Type B pancreatic cell (in vitro differentiated cells): ENCODE measurements at regions not wholly inside any gene's neighbourhood (a gene's known extent, or its start where the extent isn't known, plus 50 kb on each side); places are given as distances from the start of the nearest gene placed in this dataset.

Source experiments
- DNase-seq: peaks from one replicate; pipeline ENCODE4 v3.0.0; 2021; ENCODE audit warnings: mixed read lengths; ENCODE audit not compliant: unreplicated experiment; ENCODE audit errors: extremely low spot score
- H3K27ac Mint-ChIP-seq: 2 replicates; pipeline ENCODE4 v1.8.0; 2021; ENCODE audit warnings: mild to moderate bottlenecking, mixed read lengths
- H3K27me3 Mint-ChIP-seq: 2 replicates; pipeline ENCODE4 v1.8.0; 2021; ENCODE audit warnings: mixed read lengths
- H3K36me3 Mint-ChIP-seq: 2 replicates; pipeline ENCODE4 v1.8.0; 2021; ENCODE audit warnings: mixed read lengths
- H3K4me1 Mint-ChIP-seq: one replicate; pipeline ENCODE4 v1.8.0; 2021; ENCODE audit warnings: mixed read lengths; ENCODE audit not compliant: unreplicated experiment
- H3K4me3 Mint-ChIP-seq: 2 replicates; pipeline ENCODE4 v1.8.0; 2021; ENCODE audit warnings: mild to moderate bottlenecking, mixed read lengths
- H3K9me3 Mint-ChIP-seq: 2 replicates; pipeline ENCODE4 v1.8.0; 2021; ENCODE audit warnings: mixed read lengths
- CTCF ChIP-seq: fragments of 200-600 bp; sonication (generic); conservative IDR thresholded peaks from 2 replicates; pipeline ENCODE4 v1.5.0; 2021; ENCODE audit warnings: antibody characterized with exemption, mild to moderate bottlenecking

- H3K27ac Mint-ChIP-seq = no peak overlapping the region
- no peaks in the 10 kb centered on the region for H3K4me1 Mint-ChIP-seq
- no peaks in the 10 kb centered on the region for H3K27me3 Mint-ChIP-seq
- no peak for TF ChIP-seq CTCF
- no peak overlapping the region for H3K4me3 Mint-ChIP-seq
- no peaks in the 10 kb centered on the region for H3K9me3 Mint-ChIP-seq
- DNase-seq = no peak
- H3K36me3 Mint-ChIP-seq = no peaks in the 10 kb centered on the region
Observed at GRCh38 chr6:164303102-164303964, 888.8 kb downstream of the QKI start.

- H3K27ac Mint-ChIP-seq = no peak overlapping the region
- H3K36me3 Mint-ChIP-seq = no peaks in the 10 kb centered on the region
- H3K4me3 Mint-ChIP-seq = no peak overlapping the region
- no peak for TF ChIP-seq CTCF
- no peak for DNase-seq
- H3K27me3 Mint-ChIP-seq = no peaks in the 10 kb centered on the region
- no peaks in the 10 kb centered on the region for H3K4me1 Mint-ChIP-seq
- no peaks in the 10 kb centered on the region for H3K9me3 Mint-ChIP-seq
Observed at GRCh38 chr6:164296411-164296810, 881.9 kb downstream of the QKI start.

- Mint-ChIP-seq H3K9me3 (no peaks in the 10 kb centered on the region), H3K27ac (no peak overlapping the region), H3K4me1 (no peaks in the 10 kb centered on the region), H3K36me3 (no peaks in the 10 kb centered on the region), H3K27me3 (no peaks in the 10 kb centered on the region), H3K4me3 (no peak overlapping the region)
- no peak for DNase-seq
- no peak for TF ChIP-seq CTCF
Observed at GRCh38 chr6:164294047-164294784, 879.7 kb downstream of the QKI start.

- no peaks in the 10 kb centered on the region for H3K27me3 Mint-ChIP-seq
- no peak for DNase-seq
- no peak overlapping the region for H3K27ac Mint-ChIP-seq
- no peak overlapping the region for H3K4me3 Mint-ChIP-seq
- H3K4me1 Mint-ChIP-seq = no peaks in the 10 kb centered on the region
- peaks cover 4% of the 10 kb centered on the region for H3K9me3 Mint-ChIP-seq
- no peak for TF ChIP-seq CTCF
- no peaks in the 10 kb centered on the region for H3K36me3 Mint-ChIP-seq
Observed at GRCh38 chr6:164291224-164291623, 876.7 kb downstream of the QKI start.

GRCh38 chr6:164290101-164290500 is 875.6 kb downstream of the QKI start:
- Mint-ChIP-seq H3K4me3 (no peak overlapping the region), H3K4me1 (no peaks in the 10 kb centered on the region), H3K27ac (no peak overlapping the region), H3K9me3 (peaks cover 4% of the 10 kb centered on the region), H3K36me3 (no peaks in the 10 kb centered on the region), H3K27me3 (no peaks in the 10 kb centered on the region)
- no peak for TF ChIP-seq CTCF
- no peak for DNase-seq
